Stimulated activated CD4-positive, alpha-beta T cell treated with anti-CD3 and anti-CD28 coated beads, Interleukin-15, amount 100 ng/mL, for 24 hours (primary cell): ENCODE measurements at regions not wholly inside any gene's neighbourhood (a gene's known extent, or its start where the extent isn't known, plus 50 kb on each side); places are given as distances from the start of the nearest gene placed in this dataset.
A peak's percentile ranks its signal among the peaks of the same experiment; 100 is the strongest.

Experiments
- DNase-seq: peaks from one replicate; pipeline ENCODE4 v3.0.0-alpha.2; 2020

DNA sequence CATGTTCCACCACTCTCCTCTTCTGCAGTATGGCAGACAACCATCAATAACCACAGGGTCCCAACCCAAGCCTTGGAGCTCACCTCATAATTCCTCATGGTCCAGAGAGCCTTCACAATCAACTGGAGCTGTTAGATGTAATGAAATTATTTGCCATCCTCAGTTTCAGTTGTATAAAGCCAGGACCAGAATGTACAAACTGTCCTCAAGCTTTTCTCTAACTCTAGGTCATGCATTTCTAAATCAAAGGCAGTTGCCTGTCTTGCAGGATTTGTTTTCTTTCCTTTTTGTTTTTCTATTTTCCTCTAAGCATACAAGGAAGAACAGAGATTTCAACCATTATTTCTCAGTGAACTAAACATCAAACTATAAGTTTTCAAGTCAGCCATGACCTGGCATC is 182.5 kb upstream of the SERP2 start:
- no peak for DNase-seq

DNA sequence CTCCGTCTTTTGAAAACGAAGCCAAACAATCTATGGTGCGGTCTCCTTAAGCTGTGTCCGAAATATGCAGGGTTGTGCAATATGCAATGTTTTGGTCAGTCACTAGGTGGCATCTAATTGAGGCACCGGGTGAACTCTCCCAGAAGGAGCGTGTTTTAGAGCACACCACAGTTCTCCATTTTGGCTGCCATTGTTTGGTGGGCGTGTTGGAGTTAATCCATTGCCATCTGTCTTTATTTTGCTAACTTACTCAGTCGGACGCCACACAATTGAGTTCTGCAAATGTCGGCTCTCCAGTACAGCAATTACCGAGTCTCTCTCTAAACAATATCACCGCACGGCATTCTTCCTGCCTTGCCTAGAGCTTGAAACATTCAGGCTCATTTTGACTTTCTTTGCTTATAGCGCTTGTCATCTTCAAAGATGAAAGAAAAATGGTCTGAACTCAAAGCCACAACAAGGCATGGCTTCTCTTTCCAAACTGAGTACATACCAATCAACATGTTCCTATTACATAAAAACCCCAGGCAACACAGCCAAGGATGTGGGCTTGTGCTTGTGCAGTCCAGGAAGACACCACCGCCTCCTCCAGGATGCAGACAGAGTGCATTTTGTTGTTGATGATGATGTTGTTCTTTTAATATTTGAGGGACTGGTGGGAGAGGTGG is 182.0 kb upstream of the SERP2 start:
- DNase-seq = peak; percentile 41

GRCh38 chr13:44193731-44194130 is 179.9 kb upstream of the SERP2 start:
- DNase-seq = no peak

- no peak for DNase-seq
Observed at GRCh38 chr13:44195245-44195644, 178.4 kb upstream of the SERP2 start.

- no peak for DNase-seq
Observed at GRCh38 chr13:44196196-44196751, 177.3 kb upstream of the SERP2 start.

- DNase-seq = peak; percentile 61
Observed at GRCh38 chr13:44197791-44198770, 175.5 kb upstream of the SERP2 start.

GRCh38 chr13:44198826-44199225 is 174.8 kb upstream of the SERP2 start:
- no peak for DNase-seq

- DNase-seq = no peak
Observed at GRCh38 chr13:44199627-44200207, 173.9 kb upstream of the SERP2 start.

DNA sequence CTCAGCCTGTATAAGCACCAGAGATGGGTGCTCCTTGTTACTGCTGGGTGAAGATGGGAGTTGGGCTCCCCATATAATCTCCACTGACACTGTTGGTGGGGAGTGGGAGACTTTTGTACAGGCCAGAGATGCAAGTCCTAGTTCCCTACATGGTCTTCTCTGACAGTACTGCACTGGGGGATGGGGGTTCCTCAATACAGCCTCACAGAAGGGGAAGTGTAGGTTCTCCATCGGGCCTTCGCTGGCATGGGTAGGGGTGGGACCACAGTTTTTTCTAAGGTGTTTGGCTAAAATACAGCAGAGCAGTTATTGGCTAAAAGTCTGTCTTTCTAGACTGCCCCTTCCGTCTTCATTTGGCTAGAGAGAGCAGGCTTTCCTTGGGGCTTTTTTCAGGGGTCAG is 167.2 kb upstream of the SERP2 start:
- no peak for DNase-seq

DNA sequence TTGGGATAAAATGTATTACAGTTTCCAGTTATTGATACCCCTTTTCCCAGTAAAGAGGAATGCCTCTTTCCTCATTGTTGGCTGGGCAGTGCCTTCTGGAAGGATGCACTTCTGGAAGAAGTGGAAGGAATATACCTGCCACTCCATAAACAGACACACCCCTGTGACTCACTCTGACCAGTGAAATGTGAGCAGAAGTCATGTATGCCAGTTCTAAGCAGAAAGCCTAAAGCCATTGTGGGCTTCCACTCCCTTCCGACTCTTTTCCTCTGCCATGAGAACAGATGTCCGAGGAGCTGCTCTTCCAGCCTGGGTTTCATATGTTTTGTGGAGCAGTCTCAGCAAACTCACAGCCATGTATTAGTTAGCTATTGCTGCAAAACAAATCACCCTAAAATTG is 166.1 kb upstream of the SERP2 start:
- DNase-seq = no peak

- no peak for DNase-seq
Observed at GRCh38 chr13:44210525-44210924, 163.1 kb upstream of the SERP2 start.

DNA sequence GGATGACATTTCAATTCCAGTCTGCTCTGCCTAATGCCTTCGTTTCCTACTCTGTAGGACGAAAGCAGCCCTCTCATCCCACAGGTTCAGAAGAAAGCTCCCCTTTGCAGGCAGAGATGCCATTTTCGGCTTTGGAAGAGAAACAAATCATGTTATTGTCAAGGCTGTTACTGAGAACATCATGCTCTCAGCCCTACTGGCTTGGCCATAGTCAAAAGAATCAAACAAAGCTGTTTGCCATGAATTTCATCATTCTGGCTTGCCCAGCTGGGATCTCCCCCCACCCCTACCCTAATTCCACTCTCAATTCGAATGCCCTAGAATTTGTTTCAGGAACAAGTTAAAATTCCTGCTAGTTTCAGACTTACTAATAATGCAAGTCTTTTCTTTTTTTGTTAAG is 162.3 kb upstream of the SERP2 start:
- DNase-seq = no peak

- DNase-seq = no peak
Observed at GRCh38 chr13:44211704-44212346, 161.8 kb upstream of the SERP2 start.

- no peak for DNase-seq
Observed at GRCh38 chr13:44212633-44213396, 160.8 kb upstream of the SERP2 start.

GRCh38 chr13:44218501-44219240 is 155.0 kb upstream of the SERP2 start:
- no peak for DNase-seq

DNA sequence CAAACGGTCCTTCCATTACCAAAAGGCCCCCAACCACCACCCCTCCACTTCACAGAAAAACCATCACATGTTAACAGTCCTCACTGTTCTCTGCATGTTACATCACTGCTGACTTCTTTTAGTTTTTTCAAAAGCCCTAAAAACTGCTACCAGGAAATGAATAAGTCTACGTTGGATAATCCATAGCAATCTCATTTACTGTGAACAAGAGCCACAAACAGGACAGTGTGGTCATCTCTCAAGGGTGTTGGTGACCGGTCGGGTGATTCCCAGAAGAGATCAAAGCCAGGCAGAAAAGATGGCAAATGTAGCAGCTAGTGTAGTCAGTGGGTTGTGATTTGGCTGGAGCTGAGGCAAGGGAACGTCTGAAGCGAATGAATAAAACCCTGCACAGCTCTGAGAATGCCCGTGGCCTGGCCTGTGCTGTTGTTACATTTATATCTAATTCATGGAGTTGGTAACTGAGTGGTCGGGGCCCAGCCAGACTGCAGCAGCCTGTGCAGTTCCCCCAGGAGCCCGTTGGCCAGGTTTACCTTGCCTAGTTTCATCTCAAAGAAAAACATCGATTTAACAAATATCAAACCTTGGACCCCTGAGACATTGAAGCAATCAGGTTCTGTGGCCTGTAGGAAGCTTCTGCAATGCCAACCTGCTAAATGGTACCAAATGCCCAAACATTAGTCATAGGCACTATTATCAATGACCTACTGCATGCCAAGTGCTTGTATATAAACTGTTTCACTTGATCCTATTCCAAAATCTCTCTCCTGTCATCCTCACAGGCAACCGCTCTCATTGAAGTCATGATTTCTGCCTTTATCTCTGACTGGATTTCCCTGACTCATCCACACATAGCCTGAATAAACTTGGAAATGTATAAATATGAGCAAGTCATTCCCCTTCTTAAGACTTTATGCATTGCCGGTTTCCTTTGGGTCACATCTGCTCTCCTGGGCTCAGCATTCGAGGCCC is 153.8 kb upstream of the SERP2 start:
- no peak for DNase-seq

DNA sequence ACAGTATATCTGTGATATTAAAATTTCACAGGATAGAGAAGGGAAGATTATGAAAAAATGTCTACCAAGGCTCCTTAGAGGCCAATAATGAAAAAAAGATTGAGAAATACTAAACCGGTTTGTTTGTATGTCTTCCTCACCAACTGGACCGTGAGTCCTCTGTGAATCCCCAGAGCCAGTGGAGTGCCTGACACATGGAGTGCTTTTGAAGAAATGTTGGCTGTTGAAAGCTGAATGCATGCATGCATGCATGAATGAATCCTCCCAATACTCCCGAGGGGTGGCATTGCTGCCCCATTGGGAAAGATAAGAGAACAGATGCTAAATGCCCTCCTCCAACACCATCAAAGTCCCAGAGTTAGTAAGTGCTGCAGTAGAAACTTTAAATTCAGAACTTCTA is 152.7 kb upstream of the SERP2 start:
- no peak for DNase-seq

GRCh38 chr13:44221657-44222056 is 152.0 kb upstream of the SERP2 start:
- DNase-seq = no peak

DNA sequence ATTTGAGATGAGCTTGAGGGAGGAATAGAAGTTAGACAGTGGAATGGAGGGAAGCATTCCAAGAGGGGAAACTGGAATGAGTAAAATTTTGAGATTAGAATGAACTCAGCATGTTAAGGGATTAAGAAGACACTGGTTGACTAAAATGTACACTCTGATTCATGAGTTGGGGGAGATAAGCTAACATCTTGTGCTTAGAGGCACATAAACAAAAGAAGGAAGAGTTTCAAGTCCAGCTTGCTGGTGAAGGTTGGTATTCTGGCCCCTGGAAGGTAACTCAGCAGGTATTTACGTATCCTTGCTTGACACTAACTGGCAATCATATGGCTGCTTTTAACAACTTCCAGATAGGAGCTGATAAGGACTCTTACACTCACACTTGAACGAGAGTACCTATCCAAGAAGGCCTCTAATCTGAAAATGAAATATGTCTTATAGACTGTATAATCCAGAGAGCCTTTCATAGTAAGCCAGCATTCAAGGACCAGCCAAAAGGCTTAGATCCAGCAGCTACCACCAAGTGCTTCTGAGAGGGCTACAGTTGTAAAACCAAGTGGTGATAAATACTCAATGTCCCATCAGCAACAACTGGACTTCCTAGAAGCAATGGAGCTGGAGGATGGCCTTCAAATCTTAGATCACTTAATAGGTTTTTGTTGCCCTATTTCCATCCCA is 149.7 kb upstream of the SERP2 start:
- DNase-seq = no peak
